ENCODE measurements at regions not wholly inside any gene's neighbourhood (a gene's known extent, or its start where the extent isn't known, plus 50 kb on each side); places are given as distances from the start of the nearest gene placed in this dataset.

- TF ChIP-seq POLR2A (IDR thresholded peaks at IDR 0.05), result no peak
- no peak for TF ChIP-seq CTCF (IDR thresholded peaks at IDR 0.05)
Observed at GRCh38 chr4:81366779-81367178, 104.9 kb downstream of the RASGEF1B start.

Measured in ovary (tissue), 3 donors.